B cell (primary cell): ENCODE measurements at regions not wholly inside any gene's neighbourhood (a gene's known extent, or its start where the extent isn't known, plus 50 kb on each side); places are given as distances from the start of the nearest gene placed in this dataset.

Experiments
- ATAC-seq: fragments of 200-7000 bp; cut with Tn5 transposase; one replicate; pipeline ENCODE4 v1.10.0; 2021; ENCODE audit warnings: low read depth, mild to moderate bottlenecking, moderate number of reproducible peaks, moderate library complexity
- CTCF ChIA-PET: fragments of 350-600 bp; sonication (Branson Sonifier 250); formaldehyde crosslinking; loops from one replicate; lab custom pipeline; 2021; ENCODE audit warnings: antibody characterized with exemption, inconsistent platforms; lab: Charles Lee
- POLR2A ChIA-PET: fragments of 350-600 bp; sonication (Branson Sonifier 250); formaldehyde crosslinking; loops from one replicate; lab custom pipeline; 2021; ENCODE audit warnings: antibody characterized with exemption; lab: Charles Lee
- DNase-seq: peaks from one replicate; pipeline ENCODE4 v3.0.0; 2013
- H2AFZ ChIP-seq: 2 replicates; pipeline ENCODE4 v1.6.1; 2012; ENCODE audit warnings: mild to moderate bottlenecking, low read depth, low read length; ENCODE audit not compliant: insufficient read depth, poor library complexity, severe bottlenecking
- H3K27ac ChIP-seq, 2 donors: 1 replicate in 1 of 2; 2 replicates in 1 of 2; pipeline ENCODE4 v1.5.1; 2012 to 2013; ENCODE audit warnings: low read length in 2 of 2, mild to moderate bottlenecking in 2 of 2, moderate library complexity in 1 of 2
- H3K27me3 ChIP-seq, 4 experiments: fragments of 200-600 bp in 1 of 4; sonication (generic) in 1 of 4; replicated peaks in 1 of 4; 1 replicate in 2 of 4; 2 replicates in 2 of 4; pipeline versions ENCODE4 v1.6.1 to v1.7.0; 2013 to 2016; ENCODE audit warnings: low read length in 3 of 4, mild to moderate bottlenecking in 2 of 4, mixed read lengths in 1 of 4, moderate library complexity in 1 of 4; ENCODE audit not compliant: insufficient read depth in 4 of 4, control insufficient read depth in 3 of 4; ENCODE audit errors: control extremely low read depth in 1 of 4
- H3K36me3 ChIP-seq, 2 experiments: replicated peaks in 1 of 2; 1 replicate in 1 of 2; 2 replicates in 1 of 2; pipeline versions ENCODE4 v1.6.1 to v1.7.1; 2013; ENCODE audit warnings: low read length in 1 of 2; ENCODE audit not compliant: insufficient read depth in 2 of 2, control insufficient read depth in 1 of 2; ENCODE audit errors: control extremely low read depth in 1 of 2, extremely low read depth in 1 of 2
- H3K4me1 ChIP-seq, 2 donors: fragments of 200-600 bp in 1 of 2; sonication (generic) in 1 of 2; 1 replicate in 1 of 2; 2 replicates in 1 of 2; pipeline versions ENCODE4 v1.5.1 to v1.6.1; 2013 to 2017; ENCODE audit warnings: low read length in 2 of 2; ENCODE audit not compliant: control insufficient read depth in 2 of 2, insufficient read depth in 2 of 2
- H3K4me2 ChIP-seq: replicated peaks from 2 replicates; pipeline ENCODE3; 2012; ENCODE audit warnings: mild to moderate bottlenecking, low read depth, low read length; ENCODE audit not compliant: poor library complexity, severe bottlenecking
- H3K4me3 ChIP-seq, 5 experiments: fragments of 200-600 bp in 1 of 5; sonication (generic) in 1 of 5; 1 replicate in 3 of 5; 2 replicates in 2 of 5; pipeline versions ENCODE4 v1.5.1 to v1.7.0; 2011 to 2016; ENCODE audit warnings: low read length in 4 of 5, mild to moderate bottlenecking in 4 of 5, low read depth in 2 of 5, control low read depth in 1 of 5, moderate library complexity in 1 of 5; ENCODE audit not compliant: insufficient read depth in 1 of 5; ENCODE audit errors: control extremely low read depth in 1 of 5, extremely low read depth in 1 of 5
- H3K79me2 ChIP-seq: fragments of 200-600 bp; sonication (generic); one replicate; pipeline ENCODE4 v1.6.0; 2016; ENCODE audit warnings: low read length; ENCODE audit not compliant: control insufficient read depth, insufficient read depth
- H3K9ac ChIP-seq: fragments of 200-600 bp; sonication (generic); 2 replicates; pipeline ENCODE4 v1.6.1; 2017; ENCODE audit warnings: mild to moderate bottlenecking, low read length, moderate library complexity
- H3K9me3 ChIP-seq, 3 donors: one replicate each; pipeline versions ENCODE4 v1.6.1 to v1.7.1; 2013; ENCODE audit warnings: low read length in 2 of 3; ENCODE audit not compliant: control insufficient read depth in 2 of 3, insufficient read depth in 1 of 3; ENCODE audit errors: control extremely low read depth in 1 of 3
- H4K20me1 ChIP-seq: 2 replicates; pipeline ENCODE4 v1.6.0; 2012; ENCODE audit warnings: mild to moderate bottlenecking, low read length; ENCODE audit not compliant: insufficient read depth, control insufficient read depth, poor library complexity, severe bottlenecking
- H3K27ac Mint-ChIP-seq: one replicate; pipeline ENCODE4 v1.8.0; 2021; ENCODE audit warnings: mixed read lengths
- H3K27me3 Mint-ChIP-seq: one replicate; pipeline ENCODE4 v1.8.0; 2021; ENCODE audit warnings: mixed read lengths
- H3K4me1 Mint-ChIP-seq: one replicate; pipeline ENCODE4 v1.8.0; 2021; ENCODE audit warnings: mixed read lengths
- H3K4me3 Mint-ChIP-seq: one replicate; pipeline ENCODE4 v1.8.0; 2021; ENCODE audit warnings: mixed read lengths
- H3K9me3 Mint-ChIP-seq: one replicate; pipeline ENCODE4 v1.8.0; 2022; ENCODE audit warnings: mixed read lengths; ENCODE audit not compliant: insufficient read depth
- EZH2 ChIP-seq: IDR thresholded peaks from 2 replicates; pipeline ENCODE4 v1.6.1; 2012; ENCODE audit warnings: borderline replicate concordance, low read depth, mild to moderate bottlenecking, moderate library complexity, low read length; ENCODE audit not compliant: insufficient read depth, poor library complexity, severe bottlenecking
- WGBS: methylation state at CpG from one replicate; pipeline ENCODE4 v1.1.5; 2013; ENCODE audit warnings: missing lambda C conversion rate; ENCODE audit not compliant: insufficient coverage; 5-methylcytosine and 5-hydroxymethylcytosine counted together
- intact Hi-C: fragments of 100-400 bp; cut with micrococcal nuclease; formaldehyde crosslinking; loops from one replicate; pipeline ENCODE4 v1.10.0; 2022
- TF ChIP-seq, protein P1 (sequence below): fragments of 200-600 bp; IDR thresholded peaks from one replicate; pipeline ENCODE4 v1.8.0; 2022; ENCODE audit warnings: antibody characterized with exemption, mild to moderate bottlenecking

DNA sequence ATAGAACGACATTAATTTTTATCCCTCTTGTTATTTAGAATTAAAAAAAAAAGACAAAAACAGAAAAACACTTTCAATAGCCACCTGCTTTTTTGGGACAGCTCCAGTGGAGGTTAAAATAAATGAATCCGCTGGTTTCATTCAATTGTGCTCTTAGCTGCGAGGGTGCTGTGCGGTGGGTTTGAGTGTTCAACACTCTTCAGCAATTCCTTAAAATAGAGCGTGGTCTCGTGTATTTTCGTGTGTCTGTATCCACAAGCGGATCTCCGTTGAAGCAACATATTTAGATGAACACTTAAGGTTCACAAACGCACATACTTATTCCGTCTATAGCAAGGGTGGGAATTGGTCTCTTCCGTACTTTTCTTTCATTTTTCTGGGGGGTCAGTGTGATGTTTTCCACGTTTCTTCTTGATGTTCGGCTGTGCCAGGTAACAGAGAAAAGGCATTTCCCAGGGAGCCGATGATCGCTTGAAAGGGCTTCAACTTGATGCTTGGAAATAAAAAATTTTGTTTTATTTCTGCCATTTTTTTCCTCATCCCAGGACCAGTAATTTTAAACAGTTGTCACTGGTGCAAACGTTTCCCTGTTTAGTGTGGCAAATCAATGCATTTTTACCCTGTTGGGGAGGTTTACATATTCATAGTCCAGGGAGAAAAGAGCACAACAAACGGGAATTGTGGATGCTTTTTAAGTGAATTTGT, 297.9 kb downstream of the IRF8 start:
- CTCF ChIA-PET, result no interaction called here
- Histone ChIP-seq H3K27me3 (peaks cover 0 to 50% (median 17%) of the 10 kb centered on the region in 4 experiments), H3K27ac (no peak overlapping the region), H3K36me3 (no peaks in the 10 kb centered on the region), H4K20me1 (no peaks in the 10 kb centered on the region), H3K4me2 (no peak overlapping the region), H3K79me2 (no peaks in the 10 kb centered on the region), H3K4me1 (no peaks in the 10 kb centered on the region), H3K9ac (no peak overlapping the region), H3K4me3 (no peak overlapping the region), H2AFZ (no peak overlapping the region), H3K9me3 (no peaks in the 10 kb centered on the region)
- Mint-ChIP-seq H3K4me1 (no peaks in the 10 kb centered on the region), H3K27ac (no peak overlapping the region), H3K9me3 (no peaks in the 10 kb centered on the region), H3K27me3 (peaks cover 57% of the 10 kb centered on the region), H3K4me3 (no peak overlapping the region)
- WGBS, result 88% methylated on average over 9 of the region's 18 CpGs
- no peak for TF ChIP-seq EZH2
- TF ChIP-seq, protein P1, sequence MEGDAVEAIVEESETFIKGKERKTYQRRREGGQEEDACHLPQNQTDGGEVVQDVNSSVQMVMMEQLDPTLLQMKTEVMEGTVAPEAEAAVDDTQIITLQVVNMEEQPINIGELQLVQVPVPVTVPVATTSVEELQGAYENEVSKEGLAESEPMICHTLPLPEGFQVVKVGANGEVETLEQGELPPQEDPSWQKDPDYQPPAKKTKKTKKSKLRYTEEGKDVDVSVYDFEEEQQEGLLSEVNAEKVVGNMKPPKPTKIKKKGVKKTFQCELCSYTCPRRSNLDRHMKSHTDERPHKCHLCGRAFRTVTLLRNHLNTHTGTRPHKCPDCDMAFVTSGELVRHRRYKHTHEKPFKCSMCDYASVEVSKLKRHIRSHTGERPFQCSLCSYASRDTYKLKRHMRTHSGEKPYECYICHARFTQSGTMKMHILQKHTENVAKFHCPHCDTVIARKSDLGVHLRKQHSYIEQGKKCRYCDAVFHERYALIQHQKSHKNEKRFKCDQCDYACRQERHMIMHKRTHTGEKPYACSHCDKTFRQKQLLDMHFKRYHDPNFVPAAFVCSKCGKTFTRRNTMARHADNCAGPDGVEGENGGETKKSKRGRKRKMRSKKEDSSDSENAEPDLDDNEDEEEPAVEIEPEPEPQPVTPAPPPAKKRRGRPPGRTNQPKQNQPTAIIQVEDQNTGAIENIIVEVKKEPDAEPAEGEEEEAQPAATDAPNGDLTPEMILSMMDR, result no peak
- intact Hi-C loops, result no loop called here
- POLR2A ChIA-PET, result no interaction called here
- DNase-seq (no peak), ATAC-seq (no peak)

DNA sequence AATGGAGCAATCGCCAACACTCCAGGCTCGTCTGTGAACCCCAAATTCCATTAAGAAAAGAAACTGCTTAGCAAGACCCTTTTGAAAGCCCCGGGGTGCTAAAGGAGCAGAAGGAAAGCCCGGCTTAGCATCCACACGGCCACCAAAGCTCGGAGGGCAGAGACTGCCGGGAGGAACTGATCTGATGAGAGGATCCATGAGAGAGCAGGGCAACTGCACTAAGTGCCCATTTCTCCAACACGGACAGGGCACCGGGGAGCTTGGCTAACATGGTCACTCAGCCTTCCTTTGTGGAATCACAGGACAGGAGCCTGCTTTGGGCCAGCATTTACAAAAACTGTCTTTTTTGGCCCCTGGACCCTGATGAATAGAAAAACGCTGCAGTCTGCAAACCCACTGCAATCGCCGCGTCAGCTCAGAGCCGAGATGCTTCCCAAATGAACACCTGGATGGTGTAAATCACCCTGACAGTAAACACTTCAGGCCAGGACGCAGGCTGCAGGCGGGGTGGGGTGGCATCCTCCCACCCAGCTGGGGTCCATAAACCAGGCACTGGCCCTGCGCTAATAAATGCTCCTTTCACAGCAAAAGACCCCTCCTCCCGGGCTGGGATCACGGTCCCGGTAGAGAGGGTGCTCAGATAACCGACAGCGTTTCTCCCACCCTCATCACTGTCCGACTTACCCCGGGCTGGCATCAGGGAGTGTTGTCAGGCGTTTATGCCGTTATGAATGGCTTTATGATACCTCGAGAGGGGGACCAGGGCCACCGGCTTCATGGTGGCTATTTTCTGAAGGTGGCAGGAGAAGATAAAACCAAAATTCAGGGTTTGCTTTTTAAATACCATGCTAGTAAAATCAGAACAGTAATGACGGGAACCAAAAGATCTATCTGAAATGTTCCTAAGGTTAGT, 299.5 kb downstream of the IRF8 start:
- H3K27me3 Mint-ChIP-seq, result peaks cover 53% of the 10 kb centered on the region
- intact Hi-C loops, result no loop called here
- DNase-seq (no peak), ATAC-seq (no peak)
- Histone ChIP-seq H3K4me2 (no peak overlapping the region), H3K79me2 (no peaks in the 10 kb centered on the region), H3K36me3 (no peaks in the 10 kb centered on the region), H3K4me3 (no peak overlapping the region), H3K27ac (no peak overlapping the region), H3K9me3 (no peaks in the 10 kb centered on the region), H4K20me1 (no peaks in the 10 kb centered on the region), H3K27me3 (peaks cover 0 to 49% (median 14%) of the 10 kb centered on the region in 4 experiments), H2AFZ (no peak overlapping the region), H3K9ac (no peak overlapping the region), H3K4me1 (no peaks in the 10 kb centered on the region)
- POLR2A ChIA-PET, result no interaction called here
- H3K4me3 Mint-ChIP-seq, result no peak overlapping the region
- CTCF ChIA-PET, result no interaction called here
- H3K27ac Mint-ChIP-seq, result no peak overlapping the region
- H3K4me1 Mint-ChIP-seq, result no peaks in the 10 kb centered on the region
- 21% methylated on average over 22 of the region's 29 CpGs for WGBS
- no peak for TF ChIP-seq EZH2
- TF ChIP-seq, protein P1, result no peak
- H3K9me3 Mint-ChIP-seq, result no peaks in the 10 kb centered on the region
